ENCODE measurements at regions not wholly inside any gene's neighbourhood (a gene's known extent, or its start where the extent isn't known, plus 50 kb on each side); places are given as distances from the start of the nearest gene placed in this dataset.

DNA sequence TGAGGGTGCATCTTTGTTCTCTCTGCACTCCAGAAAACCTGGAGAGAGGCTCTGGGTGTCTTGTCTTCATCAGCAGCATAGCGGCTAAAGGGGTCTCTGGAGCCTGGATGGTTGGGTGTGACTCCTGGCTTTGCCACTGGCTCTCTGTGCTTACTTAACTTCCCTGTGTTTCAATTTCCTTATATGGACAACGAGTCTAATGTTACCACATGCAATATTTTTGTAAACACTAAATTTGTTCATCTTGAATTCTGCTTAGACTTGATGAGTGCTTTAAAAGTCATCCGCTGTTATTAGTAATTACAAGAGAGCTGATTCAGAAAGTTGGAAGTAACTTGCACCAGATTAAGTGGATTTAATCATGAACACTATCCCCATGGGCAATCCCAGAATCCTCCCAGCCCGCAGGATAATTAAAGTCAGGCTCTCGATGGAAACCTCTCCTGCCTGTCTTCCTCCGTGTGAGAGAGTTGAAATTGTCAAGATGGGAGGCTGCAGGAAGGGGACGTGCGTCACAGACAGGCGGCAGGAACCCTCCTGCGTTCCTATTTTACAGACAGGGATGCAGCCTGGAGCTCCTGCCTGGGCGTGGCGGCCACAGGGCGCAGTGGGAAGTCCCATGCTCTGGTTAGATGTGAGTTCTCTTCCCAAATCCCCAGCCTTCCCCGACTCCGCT is 201.2 kb downstream of the TTC8 start:
- TF ChIP-seq EP300 (IDR thresholded peaks at IDR 0.05; ENCODE audit: low read depth) (no peak), POLR2AphosphoS5 (IDR thresholded peaks at IDR 0.05) (no peak)

Measured in transverse colon (tissue), 3 donors.